PFSK-1 (cell line): ENCODE measurements at regions not wholly inside any gene's neighbourhood (a gene's known extent, or its start where the extent isn't known, plus 50 kb on each side); places are given as distances from the start of the nearest gene placed in this dataset.

Source experiments
- REST ChIP-seq, 2 experiments: IDR thresholded peaks; 2 replicates each; pipeline versions ENCODE4 v1.6.1 to v1.8.0; 2011 to 2012; ENCODE audit warnings: low read depth in 2 of 2, low read length in 2 of 2, control low read depth in 1 of 2, inconsistent platforms in 1 of 2, mild to moderate bottlenecking in 1 of 2, moderate library complexity in 1 of 2; ENCODE audit not compliant: insufficient read depth in 1 of 2
- TAF1 ChIP-seq: IDR thresholded peaks from 2 replicates; pipeline ENCODE4 v1.6.1; 2012; ENCODE audit warnings: low read length, control low read depth, borderline replicate concordance; ENCODE audit not compliant: insufficient read depth

DNA sequence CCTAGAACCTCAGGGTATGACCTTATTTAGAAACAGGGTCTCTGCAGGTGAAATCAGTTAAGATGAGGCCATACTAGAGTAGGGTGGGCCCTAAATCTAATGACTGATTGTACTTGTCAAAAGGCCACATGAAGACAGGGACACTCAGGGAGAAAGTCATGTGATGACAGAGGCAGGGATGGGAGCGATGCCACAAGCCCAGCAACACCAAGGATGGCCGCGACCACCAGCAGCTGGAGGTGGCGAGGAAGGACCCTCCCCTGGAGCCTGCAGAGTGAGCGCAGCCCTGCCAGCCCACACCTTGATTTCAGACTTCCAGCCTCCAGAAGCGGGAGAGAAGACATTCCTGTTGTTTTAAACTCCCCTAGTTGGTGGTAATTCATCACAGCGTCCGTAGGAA lies 199.9 kb downstream of the PHETA1 start:
- TF ChIP-seq REST (IDR thresholded peaks at IDR 0.05; ENCODE audit: insufficient read depth in 1 of 2, low read depth in 2 of 2, low read length in 2 of 2) (no peak), TAF1 (no peak)
